ENCODE measurements at regions not wholly inside any gene's neighbourhood (a gene's known extent, or its start where the extent isn't known, plus 50 kb on each side); places are given as distances from the start of the nearest gene placed in this dataset.

DNA sequence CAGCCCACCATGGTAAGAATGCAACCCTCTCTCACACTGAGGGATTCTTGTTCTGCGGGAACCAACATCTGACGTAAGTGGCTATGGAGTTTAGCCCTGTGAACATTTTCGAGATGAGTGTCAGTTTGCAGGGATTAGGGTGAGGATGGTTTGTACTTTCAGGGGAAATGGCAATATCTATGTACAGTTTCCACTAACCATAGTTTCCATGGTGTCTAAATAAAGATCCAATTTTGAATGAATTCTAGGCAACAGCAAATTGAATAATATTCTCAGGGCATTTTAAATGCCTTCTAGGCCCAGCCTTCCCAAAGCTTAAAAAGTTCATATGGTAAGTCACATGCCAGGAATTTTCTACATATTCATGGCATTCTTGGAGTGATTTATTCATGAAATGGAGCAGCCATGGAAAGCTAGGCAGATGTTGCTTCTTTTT is 105.4 kb upstream of the MMADHC start (continued):
- TF ChIP-seq ASH1L (IDR thresholded peaks at IDR 0.05; ENCODE audit: borderline replicate concordance, low read depth, partially characterized antibody) (no peak), SP2 (IDR thresholded peaks at IDR 0.05; ENCODE audit: extremely low read depth, low read depth, low read length, poor library complexity, severe bottlenecking) (no peak), ZNF584 (CRISPR knock-in tag; IDR thresholded peaks at IDR 0.05; ENCODE audit: low read depth) (no peak), ZBTB43 (CRISPR knock-in tag; IDR thresholded peaks at IDR 0.05) (no peak), L3MBTL2 (IDR thresholded peaks at IDR 0.05) (no peak), ZNF57 (CRISPR knock-in tag; IDR thresholded peaks at IDR 0.05) (no peak), POLR3G (IDR thresholded peaks at IDR 0.05; ENCODE audit: extremely low read depth, insufficient read length, insufficient replicate concordance) (no peak), ZNF124 (CRISPR knock-in tag; IDR thresholded peaks at IDR 0.05) (no peak), RBM17 (IDR thresholded peaks at IDR 0.05; ENCODE audit: borderline replicate concordance, low read depth, low read length) (no peak), STAG1 (CRISPR knock-in tag; IDR thresholded peaks at IDR 0.05; ENCODE audit: borderline replicate concordance) (no peak), CREB3 (tag; conservative IDR thresholded peaks at IDR 0.05; ENCODE audit: low read depth) (no peak)
- TF ChIP-seq, protein P1, sequence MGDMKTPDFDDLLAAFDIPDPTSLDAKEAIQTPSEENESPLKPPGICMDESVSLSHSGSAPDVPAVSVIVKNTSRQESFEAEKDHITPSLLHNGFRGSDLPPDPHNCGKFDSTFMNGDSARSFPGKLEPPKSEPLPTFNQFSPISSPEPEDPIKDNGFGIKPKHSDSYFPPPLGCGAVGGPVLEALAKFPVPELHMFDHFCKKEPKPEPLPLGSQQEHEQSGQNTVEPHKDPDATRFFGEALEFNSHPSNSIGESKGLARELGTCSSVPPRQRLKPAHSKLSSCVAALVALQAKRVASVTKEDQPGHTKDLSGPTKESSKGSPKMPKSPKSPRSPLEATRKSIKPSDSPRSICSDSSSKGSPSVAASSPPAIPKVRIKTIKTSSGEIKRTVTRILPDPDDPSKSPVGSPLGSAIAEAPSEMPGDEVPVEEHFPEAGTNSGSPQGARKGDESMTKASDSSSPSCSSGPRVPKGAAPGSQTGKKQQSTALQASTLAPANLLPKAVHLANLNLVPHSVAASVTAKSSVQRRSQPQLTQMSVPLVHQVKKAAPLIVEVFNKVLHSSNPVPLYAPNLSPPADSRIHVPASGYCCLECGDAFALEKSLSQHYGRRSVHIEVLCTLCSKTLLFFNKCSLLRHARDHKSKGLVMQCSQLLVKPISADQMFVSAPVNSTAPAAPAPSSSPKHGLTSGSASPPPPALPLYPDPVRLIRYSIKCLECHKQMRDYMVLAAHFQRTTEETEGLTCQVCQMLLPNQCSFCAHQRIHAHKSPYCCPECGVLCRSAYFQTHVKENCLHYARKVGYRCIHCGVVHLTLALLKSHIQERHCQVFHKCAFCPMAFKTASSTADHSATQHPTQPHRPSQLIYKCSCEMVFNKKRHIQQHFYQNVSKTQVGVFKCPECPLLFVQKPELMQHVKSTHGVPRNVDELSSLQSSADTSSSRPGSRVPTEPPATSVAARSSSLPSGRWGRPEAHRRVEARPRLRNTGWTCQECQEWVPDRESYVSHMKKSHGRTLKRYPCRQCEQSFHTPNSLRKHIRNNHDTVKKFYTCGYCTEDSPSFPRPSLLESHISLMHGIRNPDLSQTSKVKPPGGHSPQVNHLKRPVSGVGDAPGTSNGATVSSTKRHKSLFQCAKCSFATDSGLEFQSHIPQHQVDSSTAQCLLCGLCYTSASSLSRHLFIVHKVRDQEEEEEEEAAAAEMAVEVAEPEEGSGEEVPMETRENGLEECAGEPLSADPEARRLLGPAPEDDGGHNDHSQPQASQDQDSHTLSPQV (IDR thresholded peaks at IDR 0.05): no peak
- TF ChIP-seq, protein P2, sequence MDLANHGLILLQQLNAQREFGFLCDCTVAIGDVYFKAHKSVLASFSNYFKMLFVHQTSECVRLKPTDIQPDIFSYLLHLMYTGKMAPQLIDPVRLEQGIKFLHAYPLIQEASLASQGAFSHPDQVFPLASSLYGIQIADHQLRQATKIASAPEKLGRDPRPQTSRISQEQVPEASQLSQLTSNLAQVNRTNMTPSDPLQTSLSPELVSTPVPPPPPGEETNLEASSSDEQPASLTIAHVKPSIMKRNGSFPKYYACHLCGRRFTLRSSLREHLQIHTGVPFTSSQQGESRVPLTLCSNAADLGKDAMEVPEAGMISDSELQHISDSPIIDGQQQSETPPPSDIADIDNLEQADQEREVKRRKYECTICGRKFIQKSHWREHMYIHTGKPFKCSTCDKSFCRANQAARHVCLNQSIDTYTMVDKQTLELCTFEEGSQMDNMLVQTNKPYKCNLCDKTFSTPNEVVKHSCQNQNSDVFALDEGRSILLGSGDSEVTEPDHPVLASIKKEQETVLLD (IDR thresholded peaks at IDR 0.05): no peak

Measured in K562 (cell line).